HepG2 (cell line): ENCODE measurements at regions not wholly inside any gene's neighbourhood (a gene's known extent, or its start where the extent isn't known, plus 50 kb on each side); places are given as distances from the start of the nearest gene placed in this dataset.

ENCODE experiments used
- CHD2 ChIP-seq: IDR thresholded peaks from 2 replicates; pipeline ENCODE4 v1.6.1; 2011; ENCODE audit warnings: low read depth, low read length, improper control_type of control experiment
- HINFP ChIP-seq: sonication (generic); formaldehyde crosslinking; IDR thresholded peaks from 2 replicates; pipeline ENCODE4 v1.4.0; 2020; ENCODE audit warnings: low read depth, mild to moderate bottlenecking, missing genetic modification reagents
- IKZF1 ChIP-seq: fragments of 450-650 bp; IDR thresholded peaks from 2 replicates; pipeline ENCODE4 v1.7.1; 2016
- RFXANK ChIP-seq: IDR thresholded peaks from 2 replicates; pipeline ENCODE4 v1.6.1; 2016
- SRF ChIP-seq: IDR thresholded peaks from 2 replicates; pipeline ENCODE4 v1.6.1; 2011; ENCODE audit warnings: mild to moderate bottlenecking, low read depth, low read length, moderate library complexity
- TAF1 ChIP-seq: sonication (generic); formaldehyde crosslinking; IDR thresholded peaks from 2 replicates; pipeline ENCODE4 v1.4.0; 2020; ENCODE audit warnings: missing genetic modification reagents
- ZNF75D ChIP-seq: sonication (generic); formaldehyde crosslinking; IDR thresholded peaks from 2 replicates; pipeline ENCODE4 v1.8.1; 2023; ENCODE audit warnings: missing genetic modification reagents, mild to moderate bottlenecking, borderline replicate concordance
- ZNF790 ChIP-seq: sonication (generic); formaldehyde crosslinking; IDR thresholded peaks from 2 replicates; pipeline ENCODE4 v1.8.0; 2022; ENCODE audit warnings: missing genetic modification reagents, mild to moderate bottlenecking, borderline replicate concordance

- TF ChIP-seq ZNF75D, result no peak
- no peak for TF ChIP-seq SRF
- no peak for TF ChIP-seq HINFP
- no peak for TF ChIP-seq TAF1 (CRISPR knock-in tag)
- TF ChIP-seq CHD2, result no peak
- no peak for TF ChIP-seq IKZF1
- no peak for TF ChIP-seq ZNF790 (CRISPR knock-in tag)
- no peak for TF ChIP-seq RFXANK (CRISPR knock-in tag)
These were observed 70.7 kb upstream of the LMNTD1 start for GRCh38 chr12:25623816-25624215.
